Adrenal gland (tissue), 9 donors: ENCODE measurements at regions not wholly inside any gene's neighbourhood (a gene's known extent, or its start where the extent isn't known, plus 50 kb on each side); places are given as distances from the start of the nearest gene placed in this dataset.

Experiments used
- DNase-seq, 7 donors: peaks; one replicate each; pipeline ENCODE4 v3.0.0-alpha.2; 2019 to 2020
- H3K27ac ChIP-seq, 5 donors: fragments of 200-600 bp; sonication (generic) in 4 of 5; 1 replicate in 3 of 5; 2 replicates in 2 of 5; pipeline versions ENCODE4 v1.5.1 to v1.8.0; 2016 to 2020; ENCODE audit warnings: mild to moderate bottlenecking in 1 of 5
- H3K27me3 ChIP-seq: fragments of 200-600 bp; 2 replicates; pipeline ENCODE4 v1.8.0; 2021
- H3K36me3 ChIP-seq, 2 donors: fragments of 200-600 bp; replicated peaks in 1 of 2; 1 replicate in 1 of 2; 2 replicates in 1 of 2; pipeline versions ENCODE4 v1.5.1 to v1.8.0; 2018 to 2022
- H3K4me1 ChIP-seq, 2 donors: fragments of 200-600 bp; replicated peaks in 1 of 2; 1 replicate in 1 of 2; 2 replicates in 1 of 2; pipeline versions ENCODE4 v1.5.1 to v1.8.0; 2018 to 2021
- H3K4me3 ChIP-seq, 4 donors: fragments of 200-600 bp; sonication (generic) in 3 of 4; one replicate each; pipeline ENCODE4 v1.5.1; 2016 to 2018
- H3K9me3 ChIP-seq, 3 donors: fragments of 200-600 bp; sonication (generic) in 1 of 3; replicated peaks in 1 of 3; 1 replicate in 2 of 3; 2 replicates in 1 of 3; pipeline versions ENCODE4 v1.5.1 to v1.8.0; 2016 to 2021
- POLR2A ChIP-seq, 2 donors: fragments of 450-650 bp; IDR thresholded peaks; one replicate each; pipeline ENCODE4 v1.6.1; 2017; ENCODE audit warnings: antibody characterized with exemption in 2 of 2, mild to moderate bottlenecking in 2 of 2, moderate library complexity in 1 of 2
- WGBS, 4 donors: extraction: QIAGEN DNeasy Blood & Tissue Kit in 2 of 4; methylation state at CpG; one replicate each; pipeline versions ENCODE4 v1.1.5 to v1.1.7; 2013 to 2017; 5-methylcytosine and 5-hydroxymethylcytosine counted together
- intact Hi-C, 2 donors: fragments of 100-400 bp; cut with DNase I; formaldehyde crosslinking; loops; one replicate each; pipeline versions ENCODE4 v1.14.1 to v1.15.0; 2022 to 2023
- TF ChIP-seq, protein P1 (sequence below), 6 experiments: fragments of 450-650 bp in 4 of 6; fragments of 200-600 bp in 2 of 6; sonication (generic) in 1 of 6; IDR thresholded peaks; 1 replicate in 5 of 6; 2 replicates in 1 of 6; pipeline versions ENCODE4 v1.5.1 to v1.8.0; 2016 to 2021; ENCODE audit warnings: antibody characterized with exemption in 6 of 6, mild to moderate bottlenecking in 2 of 6, moderate library complexity in 1 of 6
- donor health status: healthy with polysubstance abuse.
- donor health status: Bipolar disorder and iron deficiency.
- donor health status: DM: yes; HTN: yes; CAD: no.
- donor health status: DM: no; HTN: no; CAD: no.
- donor health status: DM: no; HTN: no; CAD: no.

DNA sequence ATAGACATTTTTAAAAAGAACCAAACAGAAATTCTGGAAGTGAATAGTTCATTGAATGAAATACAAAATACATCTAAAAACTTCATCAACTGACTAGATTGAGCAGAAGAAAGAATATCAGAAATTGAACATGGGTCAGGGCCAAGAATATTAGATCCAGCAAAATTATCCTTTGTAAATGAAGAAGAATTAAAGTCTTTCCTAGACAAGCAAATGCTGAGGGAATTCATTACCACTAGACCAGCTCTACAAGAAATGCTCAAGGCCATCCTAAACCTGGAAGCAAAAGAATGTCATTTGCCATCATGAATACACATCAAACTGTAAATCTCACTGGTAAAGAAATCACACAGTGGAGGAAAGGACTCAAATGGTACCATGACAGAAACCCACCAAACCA lies 72.7 kb upstream of the RPL34 start:
- H3K27me3 ChIP-seq, result no peaks in the 10 kb centered on the region
- no peaks in the 10 kb centered on the region for H3K36me3 ChIP-seq
- H3K9me3 ChIP-seq, result peaks cover 0 to 5% (median 4%) of the 10 kb centered on the region in 3 donors
- no peak for DNase-seq
- TF ChIP-seq, protein P1, sequence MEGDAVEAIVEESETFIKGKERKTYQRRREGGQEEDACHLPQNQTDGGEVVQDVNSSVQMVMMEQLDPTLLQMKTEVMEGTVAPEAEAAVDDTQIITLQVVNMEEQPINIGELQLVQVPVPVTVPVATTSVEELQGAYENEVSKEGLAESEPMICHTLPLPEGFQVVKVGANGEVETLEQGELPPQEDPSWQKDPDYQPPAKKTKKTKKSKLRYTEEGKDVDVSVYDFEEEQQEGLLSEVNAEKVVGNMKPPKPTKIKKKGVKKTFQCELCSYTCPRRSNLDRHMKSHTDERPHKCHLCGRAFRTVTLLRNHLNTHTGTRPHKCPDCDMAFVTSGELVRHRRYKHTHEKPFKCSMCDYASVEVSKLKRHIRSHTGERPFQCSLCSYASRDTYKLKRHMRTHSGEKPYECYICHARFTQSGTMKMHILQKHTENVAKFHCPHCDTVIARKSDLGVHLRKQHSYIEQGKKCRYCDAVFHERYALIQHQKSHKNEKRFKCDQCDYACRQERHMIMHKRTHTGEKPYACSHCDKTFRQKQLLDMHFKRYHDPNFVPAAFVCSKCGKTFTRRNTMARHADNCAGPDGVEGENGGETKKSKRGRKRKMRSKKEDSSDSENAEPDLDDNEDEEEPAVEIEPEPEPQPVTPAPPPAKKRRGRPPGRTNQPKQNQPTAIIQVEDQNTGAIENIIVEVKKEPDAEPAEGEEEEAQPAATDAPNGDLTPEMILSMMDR (IDR thresholded peaks at IDR 0.05), result no peak
- H3K4me1 ChIP-seq, result no peaks in the 10 kb centered on the region
- intact Hi-C loops, result no loop called here
- no peak overlapping the region for H3K4me3 ChIP-seq
- no peak overlapping the region for H3K27ac ChIP-seq

DNA sequence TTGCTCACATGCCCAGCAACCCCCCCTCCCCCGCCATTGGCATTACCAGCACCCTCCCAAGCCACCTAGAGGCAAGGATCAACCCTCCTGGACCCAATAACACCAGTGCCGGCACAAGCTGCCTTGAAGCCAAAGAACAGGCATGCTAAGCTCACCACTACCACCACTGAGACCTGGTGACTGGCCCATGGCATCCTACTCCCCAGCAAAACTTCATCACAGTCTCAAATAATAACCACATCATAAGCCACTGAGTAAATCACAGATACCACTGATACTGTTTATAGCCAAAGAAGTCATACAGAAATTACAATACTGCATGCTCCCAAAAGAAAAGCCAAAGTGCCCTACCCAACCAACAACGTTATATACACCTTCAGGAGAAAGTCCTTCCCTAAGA lies 73.6 kb upstream of the RPL34 start:
- 55 to 76% (median 71%) methylated on average over 2 to 3 of the region's 3 CpGs for WGBS, 4 donors
- H3K36me3 ChIP-seq, result no peaks in the 10 kb centered on the region
- H3K27me3 ChIP-seq, result no peaks in the 10 kb centered on the region
- intact Hi-C loops, result no loop called here
- H3K4me3 ChIP-seq, result no peak overlapping the region
- no peak for DNase-seq
- TF ChIP-seq, protein P1 (IDR thresholded peaks at IDR 0.05), result no peak
- no peak for TF ChIP-seq POLR2A (IDR thresholded peaks at IDR 0.05)
- peaks cover 0 to 5% (median 4%) of the 10 kb centered on the region in 3 donors for H3K9me3 ChIP-seq
- no peaks in the 10 kb centered on the region for H3K4me1 ChIP-seq
- no peak overlapping the region for H3K27ac ChIP-seq

DNA sequence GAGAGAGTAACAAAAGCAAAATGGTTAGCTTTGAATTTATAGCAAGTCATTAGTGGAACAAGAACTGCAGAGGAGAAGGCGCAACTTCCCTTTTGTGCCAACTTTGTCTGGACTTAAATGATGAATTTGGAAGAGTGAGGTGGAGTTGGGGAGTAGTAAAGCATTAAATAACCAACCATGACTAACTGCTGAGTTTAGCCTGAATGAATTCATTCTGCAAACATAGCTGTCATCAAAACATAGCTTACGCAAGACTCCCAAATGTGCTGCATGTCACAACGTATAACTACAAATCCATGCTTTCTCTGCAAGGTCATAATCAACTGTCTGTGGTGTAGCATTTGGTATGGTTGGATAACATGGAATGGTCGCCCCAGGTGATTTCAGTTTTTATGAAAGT lies 75.9 kb upstream of the RPL34 start:
- TF ChIP-seq POLR2A (IDR thresholded peaks at IDR 0.05), result no peak
- TF ChIP-seq, protein P1 (IDR thresholded peaks at IDR 0.05), result no peak
- no peaks in the 10 kb centered on the region for H3K27me3 ChIP-seq
- intact Hi-C loops, result no loop called here

DNA sequence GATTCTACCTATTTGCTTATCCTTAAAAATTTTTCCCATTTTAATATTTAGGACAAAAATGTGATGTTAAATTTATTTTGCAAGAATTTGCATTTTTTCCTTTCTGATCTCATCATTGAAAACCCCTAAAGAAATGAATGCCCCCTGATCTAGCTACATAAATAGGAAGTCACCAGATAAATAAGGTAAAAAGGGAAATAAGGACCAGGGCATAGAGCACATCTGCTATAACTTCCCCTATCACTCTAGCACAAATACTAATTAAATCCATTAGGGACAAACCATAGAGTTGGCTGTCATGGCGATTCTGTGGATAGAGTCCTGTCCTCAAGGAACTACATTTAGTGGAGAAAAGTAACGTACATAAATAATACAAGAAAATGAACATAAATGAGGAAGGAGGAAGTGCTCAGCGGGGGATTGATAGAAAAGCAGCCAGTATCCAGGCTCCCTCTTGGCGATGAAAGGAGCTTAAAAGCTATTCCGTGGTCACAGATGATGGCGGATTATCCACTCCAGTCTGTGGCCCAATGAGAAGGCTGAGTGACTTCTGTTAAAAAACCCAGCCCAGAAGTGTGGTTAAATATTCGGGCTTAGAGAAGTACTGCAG lies 76.9 kb upstream of the RPL34 start:
- no peak for TF ChIP-seq POLR2A (IDR thresholded peaks at IDR 0.05)
- TF ChIP-seq, protein P1 (IDR thresholded peaks at IDR 0.05), result no peak
- Histone ChIP-seq H3K4me3 (no peak overlapping the region), H3K27me3 (no peaks in the 10 kb centered on the region), H3K4me1 (no peaks in the 10 kb centered on the region), H3K36me3 (no peaks in the 10 kb centered on the region), H3K9me3 (peaks cover 0 to 5% (median 4%) of the 10 kb centered on the region in 3 donors), H3K27ac (no peak overlapping the region)
- no peak for DNase-seq
- WGBS, 4 donors, result 88 to 92% (median 91%) methylated on average over 7 of the region's 7 CpGs
- intact Hi-C loops, result no loop called here

More for the DNA sequence above, 75.9 kb upstream of the RPL34 start:
- H3K27ac ChIP-seq, result no peak overlapping the region
- H3K36me3 ChIP-seq, result no peaks in the 10 kb centered on the region
- H3K4me3 ChIP-seq, result no peak overlapping the region
- WGBS, 4 donors, result 77 to 90% (median 87%) methylated on average over 4 of the region's 4 CpGs
- peaks cover 0 to 5% (median 4%) of the 10 kb centered on the region in 3 donors for H3K9me3 ChIP-seq
- DNase-seq, result no peak
- H3K4me1 ChIP-seq, result no peaks in the 10 kb centered on the region
